GM12874 (cell line): ENCODE measurements at regions not wholly inside any gene's neighbourhood (a gene's known extent, or its start where the extent isn't known, plus 50 kb on each side); places are given as distances from the start of the nearest gene placed in this dataset.

Experiments
- TF ChIP-seq, protein P1 (sequence below): IDR thresholded peaks from 2 replicates; pipeline ENCODE4 v1.5.1; 2011; ENCODE audit warnings: low read depth, mild to moderate bottlenecking, control low read depth, low read length, moderate library complexity; ENCODE audit not compliant: insufficient read depth

DNA sequence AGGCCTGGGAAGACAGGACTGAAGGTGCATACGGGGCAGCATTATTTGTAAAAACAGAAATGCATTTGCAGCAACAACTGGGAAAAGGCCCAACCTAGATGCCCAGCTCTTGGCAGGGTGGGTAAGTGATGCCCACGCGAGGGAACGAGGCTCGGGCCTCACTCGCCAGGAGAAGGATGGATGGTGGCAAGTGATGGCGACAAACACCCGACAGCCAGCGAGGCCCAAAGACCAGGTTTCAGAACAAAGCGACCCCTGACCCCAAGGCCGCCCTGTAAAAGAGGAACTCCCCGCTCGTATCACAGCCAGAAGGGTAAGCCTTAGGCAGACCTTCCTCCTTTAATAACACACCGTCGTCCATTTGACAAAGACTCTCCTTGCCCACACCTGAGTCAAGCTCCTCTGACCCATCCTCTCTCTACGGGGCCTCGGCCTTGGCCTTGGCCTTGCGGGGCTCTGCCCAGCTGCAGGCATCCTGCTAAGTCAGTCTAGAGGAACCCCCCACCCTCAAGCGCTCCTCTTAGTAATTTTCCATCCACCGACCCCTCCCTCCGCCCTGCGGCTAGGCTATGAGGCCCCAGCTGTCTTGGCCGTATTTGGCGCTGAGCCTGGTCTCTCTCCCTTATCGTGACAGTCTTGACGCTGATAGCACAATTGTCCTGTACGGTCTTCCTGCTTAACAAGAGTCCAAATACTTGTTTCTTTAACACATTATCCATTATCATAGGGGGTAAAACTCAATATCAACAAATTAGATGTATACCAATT lies 80.2 kb downstream of the NCOR2 start:
- TF ChIP-seq, protein P1, sequence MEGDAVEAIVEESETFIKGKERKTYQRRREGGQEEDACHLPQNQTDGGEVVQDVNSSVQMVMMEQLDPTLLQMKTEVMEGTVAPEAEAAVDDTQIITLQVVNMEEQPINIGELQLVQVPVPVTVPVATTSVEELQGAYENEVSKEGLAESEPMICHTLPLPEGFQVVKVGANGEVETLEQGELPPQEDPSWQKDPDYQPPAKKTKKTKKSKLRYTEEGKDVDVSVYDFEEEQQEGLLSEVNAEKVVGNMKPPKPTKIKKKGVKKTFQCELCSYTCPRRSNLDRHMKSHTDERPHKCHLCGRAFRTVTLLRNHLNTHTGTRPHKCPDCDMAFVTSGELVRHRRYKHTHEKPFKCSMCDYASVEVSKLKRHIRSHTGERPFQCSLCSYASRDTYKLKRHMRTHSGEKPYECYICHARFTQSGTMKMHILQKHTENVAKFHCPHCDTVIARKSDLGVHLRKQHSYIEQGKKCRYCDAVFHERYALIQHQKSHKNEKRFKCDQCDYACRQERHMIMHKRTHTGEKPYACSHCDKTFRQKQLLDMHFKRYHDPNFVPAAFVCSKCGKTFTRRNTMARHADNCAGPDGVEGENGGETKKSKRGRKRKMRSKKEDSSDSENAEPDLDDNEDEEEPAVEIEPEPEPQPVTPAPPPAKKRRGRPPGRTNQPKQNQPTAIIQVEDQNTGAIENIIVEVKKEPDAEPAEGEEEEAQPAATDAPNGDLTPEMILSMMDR = no peak

DNA sequence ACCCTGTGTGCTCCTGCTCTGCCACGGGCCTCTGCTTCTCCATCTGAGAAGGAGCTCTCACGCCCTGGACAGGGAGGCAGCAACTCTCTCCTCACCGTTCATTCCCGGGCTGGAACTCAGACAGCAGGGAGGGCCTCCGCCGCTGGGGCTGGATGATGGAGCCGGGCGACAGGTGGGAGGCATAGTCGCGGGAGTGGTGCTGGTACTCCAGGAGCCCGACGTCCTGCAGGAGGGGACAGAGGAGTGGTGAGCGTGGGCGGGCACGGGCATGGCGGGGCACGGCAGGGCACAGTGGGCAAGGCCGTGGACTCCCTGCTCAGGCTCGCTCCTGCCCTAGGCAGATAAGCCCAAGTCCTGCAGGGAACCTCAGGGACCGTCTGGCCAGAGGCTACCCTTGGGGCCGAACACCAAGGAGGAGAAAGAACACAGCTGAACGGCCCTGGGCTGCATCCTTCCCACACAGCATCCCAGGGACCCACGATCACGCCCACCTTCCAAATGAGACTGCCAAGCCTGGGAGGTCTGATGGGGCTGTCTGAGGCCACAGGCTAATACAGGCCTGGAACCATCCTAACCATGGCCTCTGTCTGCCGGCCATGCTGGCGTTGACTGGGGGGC lies 81.0 kb downstream of the NCOR2 start:
- TF ChIP-seq, protein P1 = no peak

DNA sequence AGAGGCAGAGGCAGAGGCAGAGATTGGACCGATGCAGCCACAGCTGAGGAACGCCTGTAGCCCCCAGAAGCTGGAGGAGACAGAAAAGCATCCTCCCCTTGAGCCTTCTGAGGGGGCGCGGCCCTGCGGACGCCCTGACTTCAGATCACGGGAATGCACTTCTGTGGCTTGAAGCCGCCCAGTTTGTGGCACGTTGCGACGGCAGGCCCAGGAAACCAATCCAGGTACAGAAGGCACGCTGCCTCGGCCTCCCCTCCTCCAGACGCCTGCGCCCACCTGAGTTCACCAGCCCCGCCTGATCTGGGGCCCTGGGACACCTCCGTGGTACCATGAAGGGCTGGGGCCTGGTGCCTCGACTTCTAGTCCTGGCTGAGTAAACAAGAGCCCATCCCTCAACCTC lies 82.0 kb downstream of the NCOR2 start:
- TF ChIP-seq, protein P1 = no peak

DNA sequence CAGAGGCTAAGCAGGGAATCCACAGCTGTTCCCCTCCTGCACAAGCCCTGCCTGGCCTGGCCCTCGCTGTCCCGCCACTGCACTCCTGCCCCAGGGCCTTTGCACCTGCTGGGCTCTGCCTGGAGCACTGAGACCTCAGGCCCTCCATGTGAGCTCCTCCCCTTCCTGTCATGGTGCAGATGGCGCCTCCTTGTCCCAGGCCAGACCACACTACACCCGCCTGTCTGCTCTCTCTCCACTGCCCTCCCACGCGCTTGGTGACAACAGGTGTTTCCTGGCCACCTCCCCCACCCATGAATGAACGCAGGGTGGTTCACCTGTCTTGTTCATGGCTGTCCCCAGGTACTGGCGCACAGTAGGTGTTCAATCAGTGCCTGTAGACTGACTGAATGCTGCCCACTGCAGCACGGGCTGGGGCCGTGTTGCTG lies 82.9 kb downstream of the NCOR2 start:
- TF ChIP-seq, protein P1 = no peak

DNA sequence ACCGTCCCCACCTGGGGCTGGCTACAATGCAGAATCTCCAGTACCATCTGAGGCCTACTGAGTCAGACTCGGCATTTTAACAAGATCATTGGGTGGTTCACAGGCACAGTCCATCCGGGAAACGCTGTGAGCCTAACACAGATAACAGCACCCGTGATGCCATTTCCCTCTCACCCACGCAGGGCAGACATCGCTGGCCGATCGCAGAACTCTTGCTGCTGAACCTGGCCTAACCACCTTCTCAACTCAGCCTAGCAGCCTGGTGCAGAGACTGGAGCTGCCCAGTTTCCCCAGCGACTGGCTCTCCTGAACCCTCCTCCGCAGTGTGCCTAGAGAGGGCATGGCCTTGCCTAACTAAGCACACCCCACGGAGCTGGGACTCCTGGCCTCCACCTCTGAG lies 83.3 kb downstream of the NCOR2 start:
- TF ChIP-seq, protein P1 = no peak

DNA sequence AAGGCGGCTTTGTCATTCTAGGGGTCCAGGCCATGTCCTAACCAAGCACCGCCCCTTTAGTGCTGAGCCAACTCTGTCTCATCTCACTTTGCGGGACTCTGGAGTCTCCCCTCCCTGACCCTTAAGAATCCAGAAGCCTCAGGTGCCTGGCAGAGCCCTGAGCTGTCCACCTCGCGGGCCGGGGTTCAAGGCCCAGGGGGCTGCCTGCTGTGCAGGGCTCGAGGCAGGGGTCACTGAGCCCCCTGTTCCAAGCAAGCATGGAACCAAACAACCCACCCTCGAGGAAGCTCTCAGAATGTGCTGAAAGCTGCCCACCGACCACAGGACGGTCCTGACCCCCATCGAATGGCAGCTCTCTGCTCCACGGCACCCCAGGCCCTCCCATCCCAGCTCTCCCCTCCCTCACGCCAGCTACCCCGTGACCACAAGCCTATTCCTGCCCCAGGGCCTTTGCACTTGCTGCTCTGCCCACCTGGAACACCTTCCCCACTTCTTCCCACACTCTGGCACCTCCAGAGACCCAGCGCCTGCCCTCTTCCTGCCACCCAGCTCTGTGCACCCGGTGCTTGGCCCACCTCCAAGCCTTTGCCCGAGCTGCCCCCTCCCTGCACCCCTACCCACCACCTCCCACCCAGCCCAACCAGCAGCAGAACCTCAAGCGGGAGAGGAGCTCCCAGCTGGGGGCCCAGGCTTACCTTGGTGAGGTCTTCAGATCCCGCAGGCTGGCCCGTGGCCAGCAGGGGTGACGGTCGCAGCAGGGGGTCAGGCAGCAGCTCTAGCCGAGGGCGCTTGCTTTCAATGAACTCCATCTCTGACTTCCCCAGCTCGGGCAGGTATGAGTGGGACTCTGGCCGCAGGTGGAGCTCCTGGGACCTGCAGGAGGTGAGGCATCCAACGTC lies 84.3 kb downstream of the NCOR2 start:
- TF ChIP-seq, protein P1 = no peak

DNA sequence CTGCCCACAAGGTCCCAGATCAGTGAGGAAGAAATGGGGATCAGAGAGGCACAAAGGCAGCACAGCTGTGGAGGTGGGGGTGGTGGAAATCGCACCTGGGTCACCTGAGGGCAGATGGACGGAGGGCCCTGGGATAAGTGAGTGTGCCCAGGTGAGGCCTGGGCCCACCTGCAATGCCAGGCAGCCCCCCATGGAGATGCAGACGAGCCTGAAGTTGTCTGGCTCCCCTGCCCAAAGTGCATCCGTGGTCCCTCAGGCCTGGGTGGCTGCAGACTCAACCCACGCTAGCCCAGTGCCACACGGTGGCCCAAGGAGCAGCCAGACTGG lies 84.9 kb downstream of the NCOR2 start:
- TF ChIP-seq, protein P1 = no peak
